ENCODE measurements at regions not wholly inside any gene's neighbourhood (a gene's known extent, or its start where the extent isn't known, plus 50 kb on each side); places are given as distances from the start of the nearest gene placed in this dataset.
"Not testable (repeated sequence)": the region's sequence is repeated elsewhere in the genome, so short reads cannot be mapped to it uniquely, and the experiment has no call there.

GRCh38 chr2:18046558-18047212 lies 168.2 kb downstream of the KCNS3 start:
- ChIA-PET CTCF (no interaction called here), POLR2A (ENCODE audit: unreplicated experiment) (no interaction called here)
- DNase-seq, result peak in 1 of 2 experiments; percentile 65

GRCh38 chr2:18046017-18046416 lies 167.6 kb downstream of the KCNS3 start:
- intact Hi-C loops (cut with micrococcal nuclease; ENCODE audit: unreplicated experiment), result no loop called here
- Histone ChIP-seq H3K79me2 (ENCODE audit: low read depth) (no peaks in the 10 kb centered on the region), H3K4me1 (replicated peaks; ENCODE audit: insufficient read depth) (peaks cover 32% of the 10 kb centered on the region), H4K20me1 (ENCODE audit: insufficient read depth) (no peaks in the 10 kb centered on the region), H3K4me2 (0 out of 2 replicates have a peak overlapping the region, but pooled peaks have one; percentile 31), H3K27me3 (ENCODE audit: insufficient read depth, low read depth) (no peaks in the 10 kb centered on the region), H3K9me3 (ENCODE audit: insufficient read depth, low read depth) (peaks cover 7% of the 10 kb centered on the region; the same call in 1 of the 2 replicates), H3F3A (ENCODE audit: insufficient read depth, low read depth) (peaks cover 20% of the 10 kb centered on the region), H3K27ac (no peak overlapping the region), H3K36me3 (ENCODE audit: low read depth) (no peaks in the 10 kb centered on the region), H3K4me3 (no peak overlapping the region), H2AFZ (no peak overlapping the region), H3K9me2 (ENCODE audit: insufficient read depth) (no peaks in the 10 kb centered on the region)
- no TSS peak for BruUV-seq (replicated peaks)
- POLR2A ChIA-PET (ENCODE audit: unreplicated experiment), result no interaction called here
- no peak for DNase-seq
- TF ChIP-seq EZH2 (IDR thresholded peaks at IDR 0.05; ENCODE audit: low read depth), result no peak
- TF ChIP-seq CTCF (conservative IDR thresholded peaks at IDR 0.05), result no peak
- CTCF ChIA-PET, result no interaction called here

More at GRCh38 chr2:18046558-18047212, 168.2 kb downstream of the KCNS3 start:
- no peak overlapping the region for H3K4me3 ChIP-seq
- H3K79me2 ChIP-seq (ENCODE audit: low read depth), result no peaks in the 10 kb centered on the region
- BruUV-seq (replicated peaks), result no TSS peak
- H4K20me1 ChIP-seq (ENCODE audit: insufficient read depth), result no peaks in the 10 kb centered on the region
- no peaks in the 10 kb centered on the region for H3K9me2 ChIP-seq (ENCODE audit: insufficient read depth)
- TF ChIP-seq EZH2 (IDR thresholded peaks at IDR 0.05; ENCODE audit: low read depth), result no peak
- TF ChIP-seq CTCF (conservative IDR thresholded peaks at IDR 0.05), result no peak
- H3K4me1 ChIP-seq (replicated peaks; ENCODE audit: insufficient read depth), result peaks cover 32% of the 10 kb centered on the region
- peaks cover 7% of the 10 kb centered on the region; the same call in 1 of the 2 replicates for H3K9me3 ChIP-seq (ENCODE audit: insufficient read depth, low read depth)
- intact Hi-C loops (cut with micrococcal nuclease; ENCODE audit: unreplicated experiment), result no loop called here
- H3K36me3 ChIP-seq (ENCODE audit: low read depth), result no peaks in the 10 kb centered on the region
- peak overlapping the region; percentile 31 for H3K4me2 ChIP-seq
- no peaks in the 10 kb centered on the region for H3K27me3 ChIP-seq (ENCODE audit: insufficient read depth, low read depth)
- no peak overlapping the region for H2AFZ ChIP-seq
- H3F3A ChIP-seq (ENCODE audit: insufficient read depth, low read depth), result peaks cover 20% of the 10 kb centered on the region
- peak overlapping the region; percentile 79 for H3K27ac ChIP-seq

- BruUV-seq (replicated peaks), result no TSS peak
- Histone ChIP-seq H3K4me3 (no peak overlapping the region), H3K9me2 (ENCODE audit: insufficient read depth) (no peaks in the 10 kb centered on the region), H3K36me3 (ENCODE audit: low read depth) (no peaks in the 10 kb centered on the region), H3K27me3 (ENCODE audit: insufficient read depth, low read depth) (no peaks in the 10 kb centered on the region), H3K4me1 (replicated peaks; ENCODE audit: insufficient read depth) (peaks cover 32% of the 10 kb centered on the region), H3F3A (ENCODE audit: insufficient read depth, low read depth) (peaks cover 20% of the 10 kb centered on the region), H3K79me2 (ENCODE audit: low read depth) (no peaks in the 10 kb centered on the region), H3K4me2 (no peak overlapping the region), H3K27ac (no peak overlapping the region), H2AFZ (no peak overlapping the region), H3K9me3 (ENCODE audit: insufficient read depth, low read depth) (peaks cover 7% of the 10 kb centered on the region; the same call in 1 of the 2 replicates), H4K20me1 (ENCODE audit: insufficient read depth) (no peaks in the 10 kb centered on the region)
- TF ChIP-seq CTCF (conservative IDR thresholded peaks at IDR 0.05), result no peak
- no peak for TF ChIP-seq EZH2 (IDR thresholded peaks at IDR 0.05; ENCODE audit: low read depth)
- intact Hi-C loops (cut with micrococcal nuclease; ENCODE audit: unreplicated experiment), result no loop called here
- CTCF ChIA-PET, result no interaction called here
- DNase-seq, result no peak
- POLR2A ChIA-PET (ENCODE audit: unreplicated experiment), result no interaction called here
These were observed 166.8 kb downstream of the KCNS3 start for GRCh38 chr2:18045230-18045629.

- H3K36me3 ChIP-seq (ENCODE audit: low read depth); BruUV-seq (replicated peaks); H2AFZ ChIP-seq; H3K4me3 ChIP-seq; intact Hi-C loops (cut with micrococcal nuclease; ENCODE audit: unreplicated experiment); POLR2A ChIA-PET (ENCODE audit: unreplicated experiment); H3K27me3 ChIP-seq (ENCODE audit: insufficient read depth, low read depth); H3K79me2 ChIP-seq (ENCODE audit: low read depth); H3K4me1 ChIP-seq (replicated peaks; ENCODE audit: insufficient read depth); H3K4me2 ChIP-seq; H3K9me3 ChIP-seq (ENCODE audit: insufficient read depth, low read depth); H4K20me1 ChIP-seq (ENCODE audit: insufficient read depth); H3F3A ChIP-seq (ENCODE audit: insufficient read depth, low read depth); CTCF ChIA-PET; H3K27ac ChIP-seq; H3K9me2 ChIP-seq (ENCODE audit: insufficient read depth): not testable (repeated sequence)
- peak in 1 of 2 experiments; percentile 2 for DNase-seq
These were observed 138.9 kb downstream of the KCNS3 start for GRCh38 chr2:18017381-18017780.

Measured in PC-9 (cell line).